ENCODE measurements at regions not wholly inside any gene's neighbourhood (a gene's known extent, or its start where the extent isn't known, plus 50 kb on each side); places are given as distances from the start of the nearest gene placed in this dataset.
"Not testable (repeated sequence)": the region's sequence is repeated elsewhere in the genome, so short reads cannot be mapped to it uniquely, and the experiment has no call there.

GRCh38 chr20:59460352-59460751, 144.0 kb upstream of the PHACTR3 start:
- no peak for DNase-seq (ENCODE audit: low read depth, low spot score)

- DNase-seq (ENCODE audit: low read depth, low spot score): no peak
Observed at GRCh38 chr20:59461526-59461925, 142.8 kb upstream of the PHACTR3 start.

- no peak for DNase-seq (ENCODE audit: low read depth, low spot score)
Observed at GRCh38 chr20:59462249-59462648, 142.1 kb upstream of the PHACTR3 start.

GRCh38 chr20:59463541-59463940, 140.8 kb upstream of the PHACTR3 start:
- no peak for DNase-seq (ENCODE audit: low read depth, low spot score)

GRCh38 chr20:59466107-59466815, 138.1 kb upstream of the PHACTR3 start:
- DNase-seq (ENCODE audit: low read depth, low spot score): no peak

GRCh38 chr20:59468831-59469230, 135.5 kb upstream of the PHACTR3 start:
- DNase-seq (ENCODE audit: low read depth, low spot score): no peak

GRCh38 chr20:59469267-59470252, 134.8 kb upstream of the PHACTR3 start:
- DNase-seq (ENCODE audit: low read depth, low spot score): no peak

GRCh38 chr20:59470521-59470920, 133.8 kb upstream of the PHACTR3 start:
- no peak for DNase-seq (ENCODE audit: low read depth, low spot score)

GRCh38 chr20:59471653-59472421, 132.5 kb upstream of the PHACTR3 start:
- DNase-seq (ENCODE audit: low read depth, low spot score): no peak

- no peak for DNase-seq (ENCODE audit: low read depth, low spot score)
Observed at GRCh38 chr20:59473742-59474141, 130.6 kb upstream of the PHACTR3 start.

- DNase-seq (ENCODE audit: low read depth, low spot score): no peak
Observed at GRCh38 chr20:59481067-59481466, 123.3 kb upstream of the PHACTR3 start.

- DNase-seq (ENCODE audit: low read depth, low spot score): no peak
Observed at GRCh38 chr20:59481477-59482018, 122.8 kb upstream of the PHACTR3 start.

GRCh38 chr20:59482351-59483187, 121.8 kb upstream of the PHACTR3 start:
- DNase-seq (ENCODE audit: low read depth, low spot score): no peak

GRCh38 chr20:59483481-59483880, 120.9 kb upstream of the PHACTR3 start:
- DNase-seq (ENCODE audit: low read depth, low spot score): no peak

- no peak for DNase-seq (ENCODE audit: low read depth, low spot score)
Observed at GRCh38 chr20:59484228-59484627, 120.1 kb upstream of the PHACTR3 start.

- DNase-seq (ENCODE audit: low read depth, low spot score): no peak
Observed at GRCh38 chr20:59485576-59486454, 118.5 kb upstream of the PHACTR3 start.

- DNase-seq (ENCODE audit: low read depth, low spot score): not testable (repeated sequence)
Observed at GRCh38 chr20:59488459-59488858, 115.9 kb upstream of the PHACTR3 start.

GRCh38 chr20:59490196-59491004, 113.9 kb upstream of the PHACTR3 start:
- DNase-seq (ENCODE audit: low read depth, low spot score): not testable (repeated sequence)

GRCh38 chr20:59491884-59492283, 112.5 kb upstream of the PHACTR3 start:
- no peak for DNase-seq (ENCODE audit: low read depth, low spot score)

Measured in iPS DF 19.7 (cell line).